Neuronal stem cell (in vitro differentiated cells): ENCODE measurements at regions not wholly inside any gene's neighbourhood (a gene's known extent, or its start where the extent isn't known, plus 50 kb on each side); places are given as distances from the start of the nearest gene placed in this dataset.

Experiments
- DNase-seq: peaks from one replicate; pipeline ENCODE4 v3.0.0-alpha.2; 2013; ENCODE audit warnings: low spot score
- H2AFZ ChIP-seq: one replicate; pipeline ENCODE4 v1.6.1; 2013; ENCODE audit warnings: mild to moderate bottlenecking, low read length, inconsistent platforms
- H2AK5ac ChIP-seq: 2 replicates; pipeline ENCODE4 v1.6.1; 2013; ENCODE audit warnings: low read depth, mild to moderate bottlenecking, inconsistent platforms, low read length, moderate library complexity, mixed read lengths
- H2BK120ac ChIP-seq: 2 replicates; pipeline ENCODE4 v1.6.1; 2013; ENCODE audit warnings: low read depth, mild to moderate bottlenecking, inconsistent platforms, low read length, moderate library complexity, mixed read lengths
- H2BK12ac ChIP-seq: one replicate; pipeline ENCODE4 v1.6.1; 2013; ENCODE audit warnings: low read length, inconsistent platforms
- H2BK15ac ChIP-seq: 2 replicates; pipeline ENCODE4 v1.6.1; 2013; ENCODE audit warnings: mild to moderate bottlenecking, low read length, inconsistent platforms, mixed read lengths
- H2BK5ac ChIP-seq: one replicate; pipeline ENCODE4 v1.6.1; 2013; ENCODE audit warnings: inconsistent platforms, mild to moderate bottlenecking, low read length, moderate library complexity
- H3K14ac ChIP-seq: one replicate; pipeline ENCODE4 v1.6.1; 2013; ENCODE audit warnings: low read length, inconsistent platforms
- H3K18ac ChIP-seq: 2 replicates; pipeline ENCODE4 v1.6.1; 2013; ENCODE audit warnings: low read length, inconsistent platforms
- H3K23ac ChIP-seq: 2 replicates; pipeline ENCODE4 v1.6.1; 2013; ENCODE audit warnings: low read depth, mild to moderate bottlenecking, mixed read lengths, low read length, inconsistent platforms; ENCODE audit not compliant: poor library complexity
- H3K27ac ChIP-seq: replicated peaks from 3 replicates; pipeline ENCODE4 v1.5.1; 2013; ENCODE audit warnings: low read length, inconsistent platforms
- H3K27me3 ChIP-seq, 3 experiments: 2 replicates each; pipeline ENCODE4 v1.6.1; 2013; ENCODE audit warnings: low read length in 3 of 3, mild to moderate bottlenecking in 2 of 3, inconsistent platforms in 1 of 3, low read depth in 1 of 3, mixed read lengths in 1 of 3, moderate library complexity in 1 of 3; ENCODE audit not compliant: control insufficient read depth in 3 of 3, insufficient read depth in 3 of 3
- H3K36me3 ChIP-seq, 2 donors: replicated peaks in 1 of 2; 2 replicates each; pipeline ENCODE4 v1.6.1; 2013; ENCODE audit warnings: low read length in 2 of 2; ENCODE audit not compliant: control insufficient read depth in 2 of 2, insufficient read depth in 2 of 2
- H3K4ac ChIP-seq: 2 replicates; pipeline ENCODE4 v1.6.1; 2013; ENCODE audit warnings: inconsistent platforms, mild to moderate bottlenecking, low read length, moderate library complexity
- H3K4me1 ChIP-seq, 2 donors: 1 replicate in 1 of 2; 2 replicates in 1 of 2; pipeline ENCODE4 v1.6.1; 2013; ENCODE audit warnings: low read length in 2 of 2, low read depth in 1 of 2; ENCODE audit not compliant: control insufficient read depth in 2 of 2, insufficient read depth in 1 of 2
- H3K4me2 ChIP-seq: one replicate; pipeline ENCODE4 v1.6.1; 2013; ENCODE audit warnings: mild to moderate bottlenecking, low read length, inconsistent platforms; ENCODE audit not compliant: insufficient read depth, poor library complexity, severe bottlenecking
- H3K4me3 ChIP-seq, 2 donors: 2 replicates each; pipeline ENCODE4 v1.5.1; 2013; ENCODE audit warnings: low read length in 2 of 2, mild to moderate bottlenecking in 2 of 2, inconsistent platforms in 1 of 2, moderate library complexity in 1 of 2
- H3K79me1 ChIP-seq: one replicate; pipeline ENCODE4 v1.6.1; 2013; ENCODE audit warnings: low read depth, mild to moderate bottlenecking, inconsistent platforms, low read length, moderate library complexity
- H3K9ac ChIP-seq: one replicate; pipeline ENCODE4 v1.6.1; 2013; ENCODE audit warnings: mild to moderate bottlenecking, low read depth, low read length, inconsistent platforms; ENCODE audit not compliant: poor library complexity
- H3K9me3 ChIP-seq, 2 donors: replicated peaks in 1 of 2; 2 replicates each; pipeline versions ENCODE3 to v1.6.1; 2013; ENCODE audit warnings: low read length in 2 of 2, mild to moderate bottlenecking in 2 of 2, inconsistent platforms in 1 of 2, low read depth in 1 of 2, mixed read lengths in 1 of 2, moderate library complexity in 1 of 2; ENCODE audit not compliant: control insufficient read depth in 2 of 2, insufficient read depth in 1 of 2
- H4K8ac ChIP-seq: one replicate; pipeline ENCODE4 v1.6.1; 2013; ENCODE audit warnings: low read depth, mild to moderate bottlenecking, inconsistent platforms, low read length, moderate library complexity
- H4K91ac ChIP-seq: one replicate; pipeline ENCODE4 v1.6.1; 2013; ENCODE audit warnings: low read length, low read depth, mild to moderate bottlenecking, inconsistent platforms; ENCODE audit not compliant: poor library complexity
- WGBS, 2 donors: extraction: QIAGEN DNeasy Blood & Tissue Kit; methylation state at CpG; one replicate each; pipeline ENCODE4 v1.1.7; 2013; ENCODE audit warnings: missing lambda C conversion rate in 2 of 2, mixed read lengths in 1 of 2; ENCODE audit not compliant: insufficient read length in 2 of 2, insufficient replicate concordance in 1 of 2; ENCODE audit errors: extremely low coverage in 2 of 2; 5-methylcytosine and 5-hydroxymethylcytosine counted together

DNA sequence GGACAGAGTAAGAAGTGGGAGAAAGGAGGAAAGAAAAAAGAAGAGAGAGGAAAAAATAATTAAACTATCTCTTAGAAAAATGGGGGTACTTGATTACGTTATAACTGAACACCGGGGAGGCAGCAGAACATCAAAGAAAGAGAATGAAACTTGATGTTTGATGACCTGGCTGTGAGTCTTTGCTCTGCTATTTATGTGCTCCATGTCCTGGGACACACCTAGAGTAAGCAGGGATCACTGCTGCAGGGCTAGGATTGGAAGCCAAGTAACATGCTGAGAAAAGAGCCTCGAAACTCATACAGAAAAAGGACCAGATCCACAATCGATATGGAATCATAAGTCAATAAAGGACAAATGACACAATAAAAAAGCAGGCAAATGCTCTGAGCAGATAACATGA is 56.7 kb upstream of the COL13A1 start:
- no peak overlapping the region for H3K4ac ChIP-seq
- H3K79me1 ChIP-seq: no peaks in the 10 kb centered on the region
- no peak overlapping the region for H4K8ac ChIP-seq
- H2BK15ac ChIP-seq: no peak overlapping the region
- H3K27me3 ChIP-seq: peaks cover 0 to 25% (median 0%) of the 10 kb centered on the region in 3 experiments
- H3K14ac ChIP-seq: no peak overlapping the region
- no peak overlapping the region for H3K9ac ChIP-seq
- no peak overlapping the region for H3K18ac ChIP-seq
- H3K36me3 ChIP-seq: no peaks in the 10 kb centered on the region
- H4K91ac ChIP-seq: no peak overlapping the region
- DNase-seq: no peak
- no peaks in the 10 kb centered on the region for H3K9me3 ChIP-seq
- no peak overlapping the region for H2BK5ac ChIP-seq
- H3K4me1 ChIP-seq: peaks cover 0 to 4% of the 10 kb centered on the region in 2 donors
- no peak overlapping the region for H2BK12ac ChIP-seq
- no peak overlapping the region for H3K4me2 ChIP-seq
- no CpG with 5 or more reads among the region's 4 CpGs for WGBS, 2 donors
- no peak overlapping the region for H3K27ac ChIP-seq
- H2AK5ac ChIP-seq: no peak overlapping the region
- H2BK120ac ChIP-seq: no peak overlapping the region
- no peak overlapping the region for H2AFZ ChIP-seq
- no peak overlapping the region for H3K23ac ChIP-seq
- no peak overlapping the region for H3K4me3 ChIP-seq

DNA sequence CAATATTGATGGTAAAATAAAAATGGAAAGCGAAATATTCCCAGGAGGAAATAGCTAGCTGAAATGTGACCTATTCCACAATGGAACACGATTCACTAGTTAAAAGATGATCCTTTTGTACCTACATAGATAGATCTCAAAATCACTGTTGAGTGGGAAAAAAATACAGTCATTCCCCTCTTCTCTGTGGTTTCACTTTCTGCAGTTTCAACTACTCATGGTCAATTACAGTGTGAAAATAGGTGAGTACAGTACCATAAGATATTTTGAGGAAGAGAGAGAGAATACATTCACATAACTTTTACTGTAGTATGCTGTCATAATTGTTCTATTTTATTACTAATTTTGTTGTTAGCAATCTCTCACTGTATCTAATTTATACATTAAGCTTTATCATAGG is 56.0 kb upstream of the COL13A1 start:
- Histone ChIP-seq H2BK120ac (no peak overlapping the region), H3K4me1 (peaks cover 0 to 5% of the 10 kb centered on the region in 2 donors), H3K18ac (no peak overlapping the region), H3K14ac (no peak overlapping the region), H3K4me3 (no peak overlapping the region), H4K91ac (no peak overlapping the region), H4K8ac (no peak overlapping the region), H3K9me3 (no peaks in the 10 kb centered on the region), H2AFZ (no peak overlapping the region), H3K4ac (no peak overlapping the region), H3K27ac (no peak overlapping the region), H3K36me3 (no peaks in the 10 kb centered on the region), H3K27me3 (peaks cover 0 to 32% (median 0%) of the 10 kb centered on the region in 3 experiments), H3K4me2 (no peak overlapping the region), H2BK12ac (no peak overlapping the region), H3K79me1 (no peaks in the 10 kb centered on the region), H3K23ac (no peak overlapping the region), H2BK5ac (no peak overlapping the region), H3K9ac (no peak overlapping the region), H2AK5ac (no peak overlapping the region), H2BK15ac (no peak overlapping the region)
- DNase-seq: no peak
- no CpG with 5 or more reads among the region's 2 CpGs for WGBS, 2 donors

DNA sequence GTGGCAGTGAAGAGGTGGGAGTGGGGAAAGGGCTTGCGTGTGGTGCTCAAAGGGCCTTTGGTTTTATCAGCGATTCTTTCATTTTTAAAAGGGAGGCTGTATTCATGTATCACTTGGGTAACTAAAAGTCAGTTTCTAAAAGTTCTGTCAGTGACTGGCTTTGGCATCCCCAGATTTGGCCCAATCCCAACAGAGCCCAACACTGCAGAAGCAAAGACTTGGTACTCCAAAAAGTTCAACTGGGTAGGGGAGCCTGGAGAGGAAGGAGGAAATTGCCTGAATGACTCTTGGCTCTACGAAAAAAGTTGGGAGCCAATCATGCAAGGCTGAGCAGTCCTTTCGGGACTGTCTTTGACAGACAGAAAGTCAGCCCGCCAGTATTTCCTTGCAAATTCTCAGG is 54.5 kb upstream of the COL13A1 start:
- no peak for DNase-seq
- Histone ChIP-seq H2BK15ac (no peak overlapping the region), H2AFZ (no peak overlapping the region), H2BK5ac (no peak overlapping the region), H3K4me3 (no peak overlapping the region), H2BK120ac (no peak overlapping the region), H3K27ac (no peak overlapping the region), H3K79me1 (no peaks in the 10 kb centered on the region), H3K27me3 (peaks cover 0 to 46% (median 0%) of the 10 kb centered on the region in 3 experiments), H3K14ac (no peak overlapping the region), H4K91ac (no peak overlapping the region), H4K8ac (no peak overlapping the region), H3K36me3 (no peaks in the 10 kb centered on the region), H3K4me2 (no peak overlapping the region), H3K9ac (no peak overlapping the region), H3K18ac (no peak overlapping the region), H3K4ac (no peak overlapping the region), H3K23ac (no peak overlapping the region), H3K4me1 (peaks cover 0 to 5% of the 10 kb centered on the region in 2 donors), H3K9me3 (no peaks in the 10 kb centered on the region), H2AK5ac (no peak overlapping the region), H2BK12ac (no peak overlapping the region)
- no CpG with 5 or more reads among the region's 5 CpGs for WGBS, 2 donors

GRCh38 chr10:69748621-69749020 is 53.1 kb upstream of the COL13A1 start:
- no peak overlapping the region for H3K18ac ChIP-seq
- no peak overlapping the region for H3K4ac ChIP-seq
- peaks cover 0 to 51% (median 0%) of the 10 kb centered on the region in 3 experiments for H3K27me3 ChIP-seq
- no peak overlapping the region for H3K4me2 ChIP-seq
- H3K4me3 ChIP-seq: no peak overlapping the region
- no peak overlapping the region for H4K91ac ChIP-seq
- H3K27ac ChIP-seq: no peak overlapping the region
- no CpG with 5 or more reads among the region's 1 CpG for WGBS, 2 donors
- no peak overlapping the region for H4K8ac ChIP-seq
- peaks cover 0 to 10% of the 10 kb centered on the region in 2 donors for H3K4me1 ChIP-seq
- no peak overlapping the region for H2BK12ac ChIP-seq
- no peaks in the 10 kb centered on the region for H3K9me3 ChIP-seq
- H3K9ac ChIP-seq: no peak overlapping the region
- no peaks in the 10 kb centered on the region for H3K79me1 ChIP-seq
- H2AFZ ChIP-seq: no peak overlapping the region
- no peaks in the 10 kb centered on the region for H3K36me3 ChIP-seq
- H2BK5ac ChIP-seq: no peak overlapping the region
- H3K14ac ChIP-seq: no peak overlapping the region
- DNase-seq: no peak
- no peak overlapping the region for H2BK15ac ChIP-seq
- no peak overlapping the region for H3K23ac ChIP-seq
- H2BK120ac ChIP-seq: no peak overlapping the region
- no peak overlapping the region for H2AK5ac ChIP-seq
